ENCODE measurements at regions not wholly inside any gene's neighbourhood (a gene's known extent, or its start where the extent isn't known, plus 50 kb on each side); places are given as distances from the start of the nearest gene placed in this dataset.

- Histone ChIP-seq H3K27me3 (ENCODE audit: control insufficient read depth, low read length) (no peaks in the 10 kb centered on the region), H3K4me3 (ENCODE audit: low read length) (no peak overlapping the region), H3K79me2 (ENCODE audit: control insufficient read depth, low read length) (no peaks in the 10 kb centered on the region), H4K20me1 (ENCODE audit: control insufficient read depth, insufficient read depth, low read depth, low read length) (no peaks in the 10 kb centered on the region), H3K36me3 (ENCODE audit: control insufficient read depth, low read length) (no peaks in the 10 kb centered on the region), H3F3A (ENCODE audit: control insufficient read depth, insufficient read depth) (no peaks in the 10 kb centered on the region), H3K9me2 (replicated peaks; ENCODE audit: control insufficient read depth, low read length) (no peaks in the 10 kb centered on the region), H3K27ac (ENCODE audit: low read depth, low read length) (no peak overlapping the region), H3K4me1 (ENCODE audit: control insufficient read depth, low read length) (no peaks in the 10 kb centered on the region), H3K4me2 (ENCODE audit: low read length) (no peak overlapping the region), H3K9me3 (ENCODE audit: control insufficient read depth, insufficient read depth, low read length) (no peaks in the 10 kb centered on the region)
- no peak for TF ChIP-seq CTCF (IDR thresholded peaks at IDR 0.05; ENCODE audit: low read depth, low read length, poor library complexity, severe bottlenecking)
Observed at GRCh38 chr9:80701061-80701460, 988.3 kb downstream of the TLE1 start.

- Histone ChIP-seq H3F3A (ENCODE audit: control insufficient read depth, insufficient read depth) (no peaks in the 10 kb centered on the region), H3K27me3 (ENCODE audit: control insufficient read depth, low read length) (no peaks in the 10 kb centered on the region), H3K27ac (ENCODE audit: low read depth, low read length) (no peak overlapping the region), H4K20me1 (ENCODE audit: control insufficient read depth, insufficient read depth, low read depth, low read length) (no peaks in the 10 kb centered on the region), H3K4me1 (ENCODE audit: control insufficient read depth, low read length) (no peaks in the 10 kb centered on the region), H3K36me3 (ENCODE audit: control insufficient read depth, low read length) (no peaks in the 10 kb centered on the region), H3K4me3 (ENCODE audit: low read length) (no peak overlapping the region), H3K4me2 (ENCODE audit: low read length) (no peak overlapping the region), H3K9me2 (replicated peaks; ENCODE audit: control insufficient read depth, low read length) (no peaks in the 10 kb centered on the region), H3K79me2 (ENCODE audit: control insufficient read depth, low read length) (no peaks in the 10 kb centered on the region), H3K9me3 (ENCODE audit: control insufficient read depth, insufficient read depth, low read length) (no peaks in the 10 kb centered on the region)
- TF ChIP-seq EZH2phosphoT487 (IDR thresholded peaks at IDR 0.05; ENCODE audit: borderline replicate concordance, low read length) (no peak), CTCF (IDR thresholded peaks at IDR 0.05; ENCODE audit: low read depth, low read length, poor library complexity, severe bottlenecking) (no peak)
Observed at GRCh38 chr9:80699511-80699998, 989.8 kb downstream of the TLE1 start.

- Histone ChIP-seq H3K4me2 (ENCODE audit: low read length) (no peak overlapping the region), H3F3A (ENCODE audit: control insufficient read depth, insufficient read depth) (no peaks in the 10 kb centered on the region), H3K27ac (ENCODE audit: low read depth, low read length) (no peak overlapping the region), H3K9me3 (ENCODE audit: control insufficient read depth, insufficient read depth, low read length) (no peaks in the 10 kb centered on the region), H3K79me2 (ENCODE audit: control insufficient read depth, low read length) (no peaks in the 10 kb centered on the region), H3K4me3 (ENCODE audit: low read length) (no peak overlapping the region), H4K20me1 (ENCODE audit: control insufficient read depth, insufficient read depth, low read depth, low read length) (no peaks in the 10 kb centered on the region), H3K36me3 (ENCODE audit: control insufficient read depth, low read length) (no peaks in the 10 kb centered on the region), H3K4me1 (ENCODE audit: control insufficient read depth, low read length) (no peaks in the 10 kb centered on the region), H3K27me3 (ENCODE audit: control insufficient read depth, low read length) (no peaks in the 10 kb centered on the region), H3K9me2 (replicated peaks; ENCODE audit: control insufficient read depth, low read length) (no peaks in the 10 kb centered on the region)
- no peak for TF ChIP-seq EZH2phosphoT487 (IDR thresholded peaks at IDR 0.05; ENCODE audit: borderline replicate concordance, low read length)
- TF ChIP-seq CTCF (IDR thresholded peaks at IDR 0.05; ENCODE audit: low read depth, low read length, poor library complexity, severe bottlenecking): no peak
Observed at GRCh38 chr9:80698725-80699410, 990.5 kb downstream of the TLE1 start.
